ENCODE measurements at regions not wholly inside any gene's neighbourhood (a gene's known extent, or its start where the extent isn't known, plus 50 kb on each side); places are given as distances from the start of the nearest gene placed in this dataset.

DNA sequence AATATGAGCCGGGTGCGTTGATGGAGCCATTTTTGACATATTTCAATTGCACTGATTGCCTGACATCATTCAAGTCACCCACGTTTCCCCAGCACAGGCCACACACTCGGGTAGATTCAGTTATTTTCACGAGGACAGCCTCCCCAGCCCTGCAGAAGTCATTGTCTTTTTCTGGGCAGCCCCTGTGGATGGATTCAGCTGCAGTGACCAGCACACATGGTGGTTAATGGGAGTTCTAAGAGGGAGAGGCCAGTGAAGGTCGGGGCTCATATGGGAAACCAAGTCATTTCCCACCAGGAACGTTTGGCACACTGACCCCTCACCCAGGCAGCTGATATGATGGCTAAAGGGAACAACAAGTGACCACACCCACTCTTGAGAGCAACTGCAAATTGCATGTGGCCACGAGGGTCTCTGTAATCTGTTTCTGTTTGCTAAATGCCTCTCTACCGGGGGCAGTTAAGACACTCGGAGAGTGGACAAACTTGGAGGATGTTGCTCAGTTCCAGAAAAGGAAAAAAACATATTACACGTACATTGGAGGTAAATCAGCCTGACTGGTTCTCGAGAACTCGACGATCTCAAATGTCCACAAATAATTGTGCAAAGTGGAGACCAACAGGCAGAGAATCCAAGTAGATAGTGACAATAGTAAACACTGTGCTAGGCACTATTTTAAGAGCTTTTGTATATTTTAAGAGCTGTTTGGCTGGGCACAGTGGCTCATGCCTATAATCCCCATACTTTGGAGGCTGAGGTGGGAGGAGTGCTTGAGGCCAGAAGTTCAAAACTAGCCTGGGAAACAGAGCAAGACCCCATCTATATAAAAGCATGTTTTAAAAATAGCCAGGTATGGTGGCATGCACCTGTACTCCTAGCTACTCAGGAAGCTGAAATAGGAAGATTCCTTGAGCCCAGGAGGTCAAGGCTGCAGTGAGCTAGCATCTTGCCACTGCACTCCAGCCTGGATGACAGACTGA lies 167.2 kb upstream of the IRF2BP2 start (continued):
- TF ChIP-seq, protein P1, sequence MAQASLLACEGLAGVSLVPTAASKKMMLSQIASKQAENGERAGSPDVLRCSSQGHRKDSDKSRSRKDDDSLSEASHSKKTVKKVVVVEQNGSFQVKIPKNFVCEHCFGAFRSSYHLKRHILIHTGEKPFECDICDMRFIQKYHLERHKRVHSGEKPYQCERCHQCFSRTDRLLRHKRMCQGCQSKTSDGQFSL (CRISPR knock-in tag; IDR thresholded peaks at IDR 0.05), result no peak
- TF ChIP-seq, protein P1 (tag; IDR thresholded peaks at IDR 0.05), result peak in 1 of 2 experiments; percentile 18; a peak in 1 of 4 replicates
- no peak for TF ChIP-seq ZBTB7A (IDR thresholded peaks at IDR 0.05; ENCODE audit: borderline replicate concordance, control insufficient read depth, low read depth, low read length)
- no peak for TF ChIP-seq TRIM28 (IDR thresholded peaks at IDR 0.05)
- TF ChIP-seq FOXJ3 (CRISPR knock-in tag; IDR thresholded peaks at IDR 0.05), result no peak
- no peak for TF ChIP-seq TRIM24 (IDR thresholded peaks at IDR 0.05)
- TF ChIP-seq RBM22 (IDR thresholded peaks at IDR 0.05; ENCODE audit: low read depth, low read length, poor library complexity, severe bottlenecking), result no peak
- TF ChIP-seq HNRNPLL (IDR thresholded peaks at IDR 0.05; ENCODE audit: low read depth, low read length, poor library complexity, severe bottlenecking), result peak; percentile 29
- TF ChIP-seq MCM2 (IDR thresholded peaks at IDR 0.05; ENCODE audit: low read depth), result no peak
- TF ChIP-seq ZNF695 (CRISPR knock-in tag; IDR thresholded peaks at IDR 0.05), result no peak
- TF ChIP-seq TAF15 (IDR thresholded peaks at IDR 0.05; ENCODE audit: low read depth, low read length), result no peak
- no peak for TF ChIP-seq CLOCK (CRISPR knock-in tag; IDR thresholded peaks at IDR 0.05; ENCODE audit: borderline replicate concordance)
- 0 out of 2 replicates have a peak, but pooled peaks have one; percentile 14 for TF ChIP-seq E2F3 (CRISPR knock-in tag; IDR thresholded peaks at IDR 0.05)
- TF ChIP-seq, protein P2, sequence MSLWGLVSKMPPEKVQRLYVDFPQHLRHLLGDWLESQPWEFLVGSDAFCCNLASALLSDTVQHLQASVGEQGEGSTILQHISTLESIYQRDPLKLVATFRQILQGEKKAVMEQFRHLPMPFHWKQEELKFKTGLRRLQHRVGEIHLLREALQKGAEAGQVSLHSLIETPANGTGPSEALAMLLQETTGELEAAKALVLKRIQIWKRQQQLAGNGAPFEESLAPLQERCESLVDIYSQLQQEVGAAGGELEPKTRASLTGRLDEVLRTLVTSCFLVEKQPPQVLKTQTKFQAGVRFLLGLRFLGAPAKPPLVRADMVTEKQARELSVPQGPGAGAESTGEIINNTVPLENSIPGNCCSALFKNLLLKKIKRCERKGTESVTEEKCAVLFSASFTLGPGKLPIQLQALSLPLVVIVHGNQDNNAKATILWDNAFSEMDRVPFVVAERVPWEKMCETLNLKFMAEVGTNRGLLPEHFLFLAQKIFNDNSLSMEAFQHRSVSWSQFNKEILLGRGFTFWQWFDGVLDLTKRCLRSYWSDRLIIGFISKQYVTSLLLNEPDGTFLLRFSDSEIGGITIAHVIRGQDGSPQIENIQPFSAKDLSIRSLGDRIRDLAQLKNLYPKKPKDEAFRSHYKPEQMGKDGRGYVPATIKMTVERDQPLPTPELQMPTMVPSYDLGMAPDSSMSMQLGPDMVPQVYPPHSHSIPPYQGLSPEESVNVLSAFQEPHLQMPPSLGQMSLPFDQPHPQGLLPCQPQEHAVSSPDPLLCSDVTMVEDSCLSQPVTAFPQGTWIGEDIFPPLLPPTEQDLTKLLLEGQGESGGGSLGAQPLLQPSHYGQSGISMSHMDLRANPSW (CRISPR knock-in tag; IDR thresholded peaks at IDR 0.05), result no peak

All from K562 (cell line).